GM19395 (cell line): ENCODE measurements at regions not wholly inside any gene's neighbourhood (a gene's known extent, or its start where the extent isn't known, plus 50 kb on each side); places are given as distances from the start of the nearest gene placed in this dataset.

Experiments
- ATAC-seq: cut with Tn5 transposase; IDR thresholded peaks from one replicate; pipeline ENCODE4 v1.9.1; 2021; ENCODE audit warnings: mild to moderate bottlenecking, moderate library complexity; ENCODE audit not compliant: unreplicated experiment

GRCh38 chr12:115657081-115658013 lies 620.1 kb downstream of the MED13L start:
- ATAC-seq = no peak

GRCh38 chr12:115650026-115650425 lies 627.5 kb downstream of the MED13L start:
- ATAC-seq = no peak

- no peak for ATAC-seq
Observed at GRCh38 chr12:115648463-115648862, 629.0 kb downstream of the MED13L start.

DNA sequence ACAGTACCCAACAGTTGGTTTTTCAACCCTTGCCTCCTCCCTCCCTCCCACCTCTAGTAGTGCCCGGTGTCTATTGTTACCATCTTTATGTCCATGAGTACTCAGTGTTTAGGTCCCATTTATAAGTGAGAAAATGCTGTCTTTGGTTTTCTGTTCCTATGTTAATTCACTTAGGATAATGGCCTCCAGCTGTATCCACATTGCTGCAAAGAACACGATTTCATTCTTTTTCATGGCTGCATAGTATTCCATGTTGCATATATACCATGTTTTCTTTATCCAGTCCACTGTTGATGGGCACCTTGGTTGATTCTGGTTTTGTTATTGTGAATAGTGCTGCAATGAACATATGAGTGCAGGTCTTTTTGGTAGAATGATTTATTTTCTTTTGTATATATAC lies 631.3 kb downstream of the MED13L start:
- no peak for ATAC-seq

GRCh38 chr12:115640929-115641328 lies 636.6 kb downstream of the MED13L start:
- no peak for ATAC-seq

- ATAC-seq = no peak
Observed at GRCh38 chr12:115639648-115640012, 637.9 kb downstream of the MED13L start.

DNA sequence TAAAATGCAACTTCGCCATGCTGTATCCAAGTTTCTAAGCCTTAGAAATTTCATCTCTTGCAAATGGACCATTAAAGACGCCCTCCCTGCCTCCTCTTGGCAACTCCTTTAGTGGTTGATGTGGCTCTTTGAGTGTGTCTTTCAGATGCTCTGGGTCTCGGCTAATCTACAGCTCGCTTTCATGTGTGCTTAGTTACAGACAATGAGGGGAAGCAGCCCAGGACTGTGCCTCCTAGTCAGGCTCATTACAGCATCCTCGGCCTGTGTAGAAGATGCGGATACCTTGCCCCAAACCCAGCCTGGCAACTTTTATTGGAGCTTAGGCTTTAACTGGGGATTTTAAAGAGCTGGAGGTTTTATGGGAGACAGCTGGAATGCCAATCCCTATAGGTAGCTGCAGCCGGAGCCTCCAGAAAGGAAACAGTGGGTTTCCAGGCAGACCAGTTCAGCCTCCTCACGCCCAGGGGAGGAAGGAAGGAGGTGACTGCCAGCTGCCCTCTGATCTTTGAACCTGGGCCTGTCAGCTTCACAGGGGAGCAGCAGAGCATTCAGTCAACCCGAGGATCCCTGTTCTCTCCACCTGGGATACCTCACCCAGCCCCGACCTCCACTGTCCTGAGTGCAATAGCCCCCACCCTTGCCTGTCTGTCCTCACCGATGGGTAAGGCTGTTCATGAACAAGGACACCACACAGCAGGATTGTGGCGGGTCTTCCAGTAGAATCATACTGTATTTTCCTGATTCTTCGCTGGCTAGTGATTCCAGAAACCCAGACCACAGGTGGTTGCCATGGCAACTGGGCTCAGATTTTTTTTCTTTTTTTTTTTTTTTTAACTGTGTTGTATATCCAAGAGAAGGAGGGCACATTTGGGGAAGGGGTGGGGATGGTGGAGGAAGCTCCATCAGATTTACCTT lies 638.5 kb downstream of the MED13L start:
- no peak for ATAC-seq

GRCh38 chr12:115636546-115636945 lies 640.9 kb downstream of the MED13L start:
- no peak for ATAC-seq

- no peak for ATAC-seq
Observed at GRCh38 chr12:115632308-115632707, 645.2 kb downstream of the MED13L start.

- no peak for ATAC-seq
Observed at GRCh38 chr12:115630136-115630535, 647.4 kb downstream of the MED13L start.

DNA sequence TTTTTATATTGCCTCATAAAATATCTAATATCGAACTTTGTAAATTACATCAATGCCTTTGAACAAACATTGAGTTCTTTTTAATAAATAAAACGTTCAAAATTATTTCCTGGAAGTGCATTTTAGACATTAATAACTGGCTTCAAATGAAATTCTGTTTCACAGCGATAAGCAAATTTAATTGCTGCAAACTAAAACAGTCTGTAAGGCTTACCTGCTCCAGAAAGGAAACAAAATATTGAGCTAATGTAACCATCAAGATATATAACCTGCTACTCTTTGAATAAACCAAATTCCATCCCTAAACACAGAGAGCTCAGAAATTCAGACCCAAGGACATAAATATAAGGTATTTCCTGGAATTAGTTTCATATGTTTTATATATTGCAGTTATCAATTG lies 651.3 kb downstream of the MED13L start:
- no peak for ATAC-seq

GRCh38 chr12:115623764-115624334 lies 653.6 kb downstream of the MED13L start:
- no peak for ATAC-seq

DNA sequence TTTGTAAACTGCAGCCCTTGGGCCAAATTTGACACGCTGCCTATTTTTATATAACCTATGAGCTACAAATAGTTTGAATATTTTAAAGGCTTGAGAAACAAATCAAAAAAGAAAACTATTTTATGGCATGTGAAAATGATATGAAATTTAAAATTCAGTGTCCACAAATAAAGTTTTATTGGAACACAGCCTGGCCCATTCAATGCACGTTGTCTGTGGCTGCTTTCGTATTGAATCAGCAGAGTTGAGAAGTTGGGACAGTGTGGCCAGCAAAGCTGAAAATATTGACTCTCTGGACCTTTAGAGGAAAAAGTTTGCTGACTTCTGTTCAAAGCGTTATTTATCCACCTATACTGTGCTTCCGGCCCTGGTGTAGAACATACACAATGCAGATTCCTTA lies 654.2 kb downstream of the MED13L start:
- no peak for ATAC-seq

DNA sequence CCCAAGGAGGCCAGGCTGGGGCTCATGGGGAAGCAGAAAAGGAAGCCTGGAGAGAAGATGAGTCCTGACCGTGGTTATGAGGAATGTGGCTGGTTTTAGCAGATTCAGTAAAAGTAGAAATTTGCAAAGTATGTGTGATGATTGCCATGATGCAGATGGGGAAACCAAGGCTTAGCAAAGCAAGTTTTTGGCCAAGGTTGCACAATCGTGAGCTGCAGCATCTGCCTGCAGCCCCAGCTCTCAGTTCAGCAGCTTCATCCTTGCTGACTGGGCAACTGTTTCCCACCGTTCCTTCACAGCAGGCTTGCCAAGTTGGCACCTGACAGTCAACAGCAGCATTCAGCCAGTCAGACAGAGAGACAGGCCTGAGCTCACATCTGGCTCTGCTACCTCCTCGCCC lies 656.7 kb downstream of the MED13L start:
- ATAC-seq = no peak

DNA sequence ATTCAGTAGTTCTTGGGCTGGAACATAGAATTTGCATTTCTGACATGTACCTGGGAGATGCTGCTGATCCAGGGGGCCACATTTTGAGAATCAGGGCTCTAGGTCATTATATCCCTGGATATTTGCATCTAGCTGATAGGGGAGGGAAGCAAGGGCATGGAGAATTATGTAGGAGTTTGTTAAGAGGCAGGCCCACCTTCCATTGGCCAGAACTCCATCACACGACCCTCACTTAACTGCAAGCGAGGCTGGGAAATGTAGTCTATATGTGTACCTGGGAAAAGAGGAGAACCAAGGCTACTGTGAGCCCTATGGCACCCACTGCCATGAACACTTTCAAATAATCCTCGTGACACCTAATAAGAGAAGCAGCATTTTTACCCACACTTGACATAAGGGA lies 657.6 kb downstream of the MED13L start:
- no peak for ATAC-seq

DNA sequence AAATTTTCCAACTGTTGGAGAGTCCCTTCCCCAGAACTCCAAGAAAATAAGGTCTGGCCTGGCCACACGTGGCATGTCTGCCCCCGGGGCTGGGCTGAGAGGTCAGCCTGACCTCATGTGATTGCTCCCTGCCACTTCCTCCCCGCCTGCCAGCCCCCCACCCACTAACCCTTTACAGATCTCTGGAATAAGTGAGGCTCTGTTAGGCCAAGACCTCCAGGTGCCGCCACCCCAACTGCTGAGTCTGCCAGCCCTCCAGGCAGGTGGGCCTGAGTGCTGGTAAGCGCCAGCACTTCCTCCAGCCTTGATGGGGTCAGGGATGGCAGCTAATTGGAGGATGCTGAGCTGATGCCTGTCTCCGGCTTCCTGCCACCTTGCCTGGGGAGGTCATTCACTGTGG lies 658.4 kb downstream of the MED13L start:
- ATAC-seq = no peak

DNA sequence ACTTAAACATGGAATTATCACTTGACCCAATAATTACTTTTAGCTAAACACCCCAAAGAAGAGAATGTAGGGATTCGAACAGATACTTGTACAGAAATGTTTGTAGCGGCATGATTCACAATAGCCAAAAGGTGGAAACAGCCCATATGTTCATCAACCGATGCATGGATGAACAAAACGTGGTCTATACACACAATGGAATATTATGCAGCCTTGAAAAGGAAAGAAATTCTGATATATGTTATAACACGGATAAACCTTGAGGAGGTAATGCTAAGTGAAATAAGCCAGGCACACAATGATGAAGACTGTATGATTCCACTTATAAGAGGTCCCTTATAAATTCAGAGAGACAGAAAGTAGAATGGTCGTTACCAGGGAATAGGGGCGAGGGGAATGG lies 659.4 kb downstream of the MED13L start:
- no peak for ATAC-seq

- no peak for ATAC-seq
Observed at GRCh38 chr12:115617391-115617790, 660.1 kb downstream of the MED13L start.

DNA sequence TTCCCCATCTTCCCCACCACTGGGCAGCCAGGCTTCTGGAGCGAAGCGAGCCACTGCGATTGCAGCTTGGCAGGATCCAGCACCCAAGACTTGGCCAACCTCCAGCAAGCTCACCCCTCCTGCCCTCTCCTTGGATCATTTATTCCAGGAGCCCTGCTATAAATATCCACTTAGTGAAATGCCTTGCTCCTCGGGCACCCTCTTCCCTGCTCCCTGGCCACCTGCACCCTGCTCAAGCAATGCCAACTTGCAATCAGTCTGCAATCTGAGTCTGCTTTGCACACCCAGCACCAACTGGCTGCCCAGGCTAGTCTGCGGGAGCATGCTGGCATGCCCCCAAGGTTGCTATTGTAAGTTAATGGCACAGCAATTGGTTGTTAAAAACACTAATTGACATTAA lies 666.0 kb downstream of the MED13L start:
- ATAC-seq = no peak

DNA sequence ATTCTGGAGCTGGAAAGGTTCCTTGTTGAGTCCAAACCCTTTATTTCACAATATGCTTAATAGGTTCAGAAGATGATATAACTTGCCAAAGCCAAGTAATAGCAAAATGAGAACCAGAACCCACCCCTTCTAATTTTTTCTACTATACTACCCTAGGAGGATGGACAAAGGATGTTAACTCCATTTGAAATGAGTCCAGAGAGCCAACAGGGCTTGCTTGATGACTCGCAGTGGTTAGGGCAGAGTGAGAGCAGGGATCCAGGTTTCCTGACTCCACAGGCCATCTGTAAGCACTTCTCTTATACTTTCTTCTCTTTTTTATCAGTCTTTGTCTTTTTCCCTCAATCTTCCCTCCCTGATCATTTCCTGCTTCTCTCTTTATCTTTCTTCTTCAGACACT lies 668.1 kb downstream of the MED13L start:
- ATAC-seq = no peak

- no peak for ATAC-seq
Observed at GRCh38 chr12:115606040-115606439, 671.5 kb downstream of the MED13L start.
